ENCODE measurements at regions not wholly inside any gene's neighbourhood (a gene's known extent, or its start where the extent isn't known, plus 50 kb on each side); places are given as distances from the start of the nearest gene placed in this dataset.

- TF ChIP-seq, protein P1, sequence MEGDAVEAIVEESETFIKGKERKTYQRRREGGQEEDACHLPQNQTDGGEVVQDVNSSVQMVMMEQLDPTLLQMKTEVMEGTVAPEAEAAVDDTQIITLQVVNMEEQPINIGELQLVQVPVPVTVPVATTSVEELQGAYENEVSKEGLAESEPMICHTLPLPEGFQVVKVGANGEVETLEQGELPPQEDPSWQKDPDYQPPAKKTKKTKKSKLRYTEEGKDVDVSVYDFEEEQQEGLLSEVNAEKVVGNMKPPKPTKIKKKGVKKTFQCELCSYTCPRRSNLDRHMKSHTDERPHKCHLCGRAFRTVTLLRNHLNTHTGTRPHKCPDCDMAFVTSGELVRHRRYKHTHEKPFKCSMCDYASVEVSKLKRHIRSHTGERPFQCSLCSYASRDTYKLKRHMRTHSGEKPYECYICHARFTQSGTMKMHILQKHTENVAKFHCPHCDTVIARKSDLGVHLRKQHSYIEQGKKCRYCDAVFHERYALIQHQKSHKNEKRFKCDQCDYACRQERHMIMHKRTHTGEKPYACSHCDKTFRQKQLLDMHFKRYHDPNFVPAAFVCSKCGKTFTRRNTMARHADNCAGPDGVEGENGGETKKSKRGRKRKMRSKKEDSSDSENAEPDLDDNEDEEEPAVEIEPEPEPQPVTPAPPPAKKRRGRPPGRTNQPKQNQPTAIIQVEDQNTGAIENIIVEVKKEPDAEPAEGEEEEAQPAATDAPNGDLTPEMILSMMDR (IDR thresholded peaks at IDR 0.05) = no peak
- no peak for TF ChIP-seq EZH2 (IDR thresholded peaks at IDR 0.05)
Measured at GRCh38 chr7:22640269-22640668, 86.7 kb upstream of the IL6 start.
